ENCODE measurements at regions not wholly inside any gene's neighbourhood (a gene's known extent, or its start where the extent isn't known, plus 50 kb on each side); places are given as distances from the start of the nearest gene placed in this dataset.

- Histone ChIP-seq H3K4me2 (ENCODE audit: low read depth, low read length, poor library complexity, severe bottlenecking) (no peak overlapping the region), H3K9me2 (replicated peaks; ENCODE audit: low read depth, low read length) (no peaks in the 10 kb centered on the region), H4K20me1 (ENCODE audit: insufficient read depth, low read length, poor library complexity, severe bottlenecking) (no peaks in the 10 kb centered on the region), H2AFZ (ENCODE audit: low read length) (no peak overlapping the region), H3K36me3 (ENCODE audit: insufficient read depth, low read length) (no peaks in the 10 kb centered on the region), H3K9me3 (ENCODE audit: insufficient read depth, low read depth, low read length) (no peaks in the 10 kb centered on the region), H3K9ac (ENCODE audit: low read depth, low read length, poor library complexity, severe bottlenecking) (no peak overlapping the region), H3K4me3 (ENCODE audit: low read length, poor library complexity, severe bottlenecking) (no peak overlapping the region), H3K27me3 (ENCODE audit: insufficient read depth, low read length, poor library complexity, severe bottlenecking) (no peaks in the 10 kb centered on the region), H3K4me1 (ENCODE audit: insufficient read depth, low read length, poor library complexity, severe bottlenecking) (no peaks in the 10 kb centered on the region), H3F3A (ENCODE audit: low read depth) (no peaks in the 10 kb centered on the region), H3K79me2 (ENCODE audit: insufficient read depth, low read length) (no peaks in the 10 kb centered on the region)
- TF ChIP-seq EZH2phosphoT487 (IDR thresholded peaks at IDR 0.05; ENCODE audit: borderline replicate concordance), result no peak
- TF ChIP-seq CTCF (conservative IDR thresholded peaks at IDR 0.05; ENCODE audit: low read length), result no peak
These were observed 142.0 kb upstream of the TMC3 start for GRCh38 chr15:81516012-81516411.

GRCh38 chr15:81514725-81515124 is 140.7 kb upstream of the TMC3 start:
- TF ChIP-seq EZH2phosphoT487 (IDR thresholded peaks at IDR 0.05; ENCODE audit: borderline replicate concordance) (no peak), CTCF (conservative IDR thresholded peaks at IDR 0.05; ENCODE audit: low read length) (no peak)

GRCh38 chr15:81511138-81511537 is 137.1 kb upstream of the TMC3 start:
- TF ChIP-seq EZH2phosphoT487 (IDR thresholded peaks at IDR 0.05; ENCODE audit: borderline replicate concordance) (no peak), CTCF (conservative IDR thresholded peaks at IDR 0.05; ENCODE audit: low read length) (no peak)
- Histone ChIP-seq H3K36me3 (ENCODE audit: insufficient read depth, low read length) (no peaks in the 10 kb centered on the region), H3K79me2 (ENCODE audit: insufficient read depth, low read length) (no peaks in the 10 kb centered on the region), H3K4me1 (ENCODE audit: insufficient read depth, low read length, poor library complexity, severe bottlenecking) (no peaks in the 10 kb centered on the region), H3K27me3 (ENCODE audit: insufficient read depth, low read length, poor library complexity, severe bottlenecking) (no peaks in the 10 kb centered on the region), H3K4me3 (ENCODE audit: low read length, poor library complexity, severe bottlenecking) (no peak overlapping the region), H3K9ac (ENCODE audit: low read depth, low read length, poor library complexity, severe bottlenecking) (no peak overlapping the region), H3K4me2 (ENCODE audit: low read depth, low read length, poor library complexity, severe bottlenecking) (no peak overlapping the region), H4K20me1 (ENCODE audit: insufficient read depth, low read length, poor library complexity, severe bottlenecking) (no peaks in the 10 kb centered on the region), H3K9me2 (replicated peaks; ENCODE audit: low read depth, low read length) (no peaks in the 10 kb centered on the region), H3K9me3 (ENCODE audit: insufficient read depth, low read depth, low read length) (no peaks in the 10 kb centered on the region), H3F3A (ENCODE audit: low read depth) (no peaks in the 10 kb centered on the region), H2AFZ (ENCODE audit: low read length) (no peak overlapping the region)

More at GRCh38 chr15:81514725-81515124, 140.7 kb upstream of the TMC3 start:
- Histone ChIP-seq H3K4me2 (ENCODE audit: low read depth, low read length, poor library complexity, severe bottlenecking) (no peak overlapping the region), H3K79me2 (ENCODE audit: insufficient read depth, low read length) (no peaks in the 10 kb centered on the region), H3K9me2 (replicated peaks; ENCODE audit: low read depth, low read length) (no peaks in the 10 kb centered on the region), H3K36me3 (ENCODE audit: insufficient read depth, low read length) (no peaks in the 10 kb centered on the region), H3K9ac (ENCODE audit: low read depth, low read length, poor library complexity, severe bottlenecking) (no peak overlapping the region), H3F3A (ENCODE audit: low read depth) (no peaks in the 10 kb centered on the region), H3K27me3 (ENCODE audit: insufficient read depth, low read length, poor library complexity, severe bottlenecking) (no peaks in the 10 kb centered on the region), H4K20me1 (ENCODE audit: insufficient read depth, low read length, poor library complexity, severe bottlenecking) (no peaks in the 10 kb centered on the region), H3K4me1 (ENCODE audit: insufficient read depth, low read length, poor library complexity, severe bottlenecking) (no peaks in the 10 kb centered on the region), H3K9me3 (ENCODE audit: insufficient read depth, low read depth, low read length) (no peaks in the 10 kb centered on the region), H3K4me3 (ENCODE audit: low read length, poor library complexity, severe bottlenecking) (no peak overlapping the region), H2AFZ (ENCODE audit: low read length) (no peak overlapping the region)

All from Loucy (cell line).